ENCODE measurements at regions not wholly inside any gene's neighbourhood (a gene's known extent, or its start where the extent isn't known, plus 50 kb on each side); places are given as distances from the start of the nearest gene placed in this dataset.

DNA sequence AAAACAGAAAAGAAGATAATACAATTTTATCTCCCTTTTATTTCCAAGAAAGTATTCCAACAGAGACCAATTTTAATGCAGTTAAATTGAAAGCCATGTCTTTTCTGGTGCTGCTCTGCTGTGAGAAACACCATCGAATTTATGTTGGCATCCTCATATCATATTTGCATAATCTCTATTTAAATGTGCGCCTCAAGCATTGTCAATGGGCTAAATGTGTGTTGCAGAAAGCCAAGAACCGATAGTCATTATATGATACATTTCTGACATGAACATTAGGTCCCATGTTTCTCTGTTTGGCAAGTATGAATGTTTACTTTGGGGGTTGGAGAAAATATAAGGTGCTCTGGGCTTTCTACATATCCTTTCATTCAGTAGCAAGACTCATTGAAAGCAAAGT lies 1023.5 kb upstream of the CELF2 start:
- Mint-ChIP-seq H3K27me3 (no peaks in the 10 kb centered on the region), H3K27ac (no peak overlapping the region), H3K36me3 (ENCODE audit: low read depth) (no peaks in the 10 kb centered on the region), H3K9me3 (no peaks in the 10 kb centered on the region), H3K4me3 (no peak overlapping the region), H3K4me1 (ENCODE audit: low read depth) (no peaks in the 10 kb centered on the region)
- ChIA-PET CTCF (no interaction called here), POLR2A (no interaction called here)
- TF ChIP-seq, protein P1, sequence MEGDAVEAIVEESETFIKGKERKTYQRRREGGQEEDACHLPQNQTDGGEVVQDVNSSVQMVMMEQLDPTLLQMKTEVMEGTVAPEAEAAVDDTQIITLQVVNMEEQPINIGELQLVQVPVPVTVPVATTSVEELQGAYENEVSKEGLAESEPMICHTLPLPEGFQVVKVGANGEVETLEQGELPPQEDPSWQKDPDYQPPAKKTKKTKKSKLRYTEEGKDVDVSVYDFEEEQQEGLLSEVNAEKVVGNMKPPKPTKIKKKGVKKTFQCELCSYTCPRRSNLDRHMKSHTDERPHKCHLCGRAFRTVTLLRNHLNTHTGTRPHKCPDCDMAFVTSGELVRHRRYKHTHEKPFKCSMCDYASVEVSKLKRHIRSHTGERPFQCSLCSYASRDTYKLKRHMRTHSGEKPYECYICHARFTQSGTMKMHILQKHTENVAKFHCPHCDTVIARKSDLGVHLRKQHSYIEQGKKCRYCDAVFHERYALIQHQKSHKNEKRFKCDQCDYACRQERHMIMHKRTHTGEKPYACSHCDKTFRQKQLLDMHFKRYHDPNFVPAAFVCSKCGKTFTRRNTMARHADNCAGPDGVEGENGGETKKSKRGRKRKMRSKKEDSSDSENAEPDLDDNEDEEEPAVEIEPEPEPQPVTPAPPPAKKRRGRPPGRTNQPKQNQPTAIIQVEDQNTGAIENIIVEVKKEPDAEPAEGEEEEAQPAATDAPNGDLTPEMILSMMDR (IDR thresholded peaks at IDR 0.05), result no peak
- Histone ChIP-seq H3K4me1 (ENCODE audit: insufficient read depth, low read length) (no peaks in the 10 kb centered on the region), H3K27me3 (ENCODE audit: control insufficient read depth in 1 of 2, insufficient read depth in 2 of 2, low read length in 2 of 2) (no peaks in the 10 kb centered on the region), H3K36me3 (ENCODE audit: insufficient read depth, low read length) (no peaks in the 10 kb centered on the region), H3K4me3 (ENCODE audit: low read length) (no peak overlapping the region), H3K27ac (ENCODE audit: low read depth in 1 of 2, low read length in 2 of 2) (no peak overlapping the region), H3K9me3 (ENCODE audit: control insufficient read depth in 1 of 2, insufficient read depth in 1 of 2, low read length in 2 of 2) (no peaks in the 10 kb centered on the region)
- DNase-seq (no peak), ATAC-seq (ENCODE audit: poor library complexity) (no peak)
- intact Hi-C loops (cut with DNase I, micrococcal nuclease), result no loop called here

GRCh38 chr10:9999627-10000026 lies 1018.0 kb upstream of the CELF2 start:
- H3K9me3 ChIP-seq (ENCODE audit: control insufficient read depth in 1 of 2, insufficient read depth in 1 of 2, low read length in 2 of 2), result no peaks in the 10 kb centered on the region
- no peak overlapping the region for H3K27ac Mint-ChIP-seq
- ATAC-seq (ENCODE audit: poor library complexity) (no peak), DNase-seq (no peak)
- H3K27me3 Mint-ChIP-seq, result no peaks in the 10 kb centered on the region
- no peak overlapping the region for H3K27ac ChIP-seq (ENCODE audit: low read depth in 1 of 2, low read length in 2 of 2)
- H3K4me3 Mint-ChIP-seq, result no peak overlapping the region
- H3K36me3 Mint-ChIP-seq (ENCODE audit: low read depth), result no peaks in the 10 kb centered on the region
- H3K4me1 ChIP-seq (ENCODE audit: insufficient read depth, low read length), result no peaks in the 10 kb centered on the region
- ChIA-PET CTCF (no interaction called here), POLR2A (no interaction called here)
- intact Hi-C loops (cut with DNase I, micrococcal nuclease), result no loop called here
- no peaks in the 10 kb centered on the region for H3K36me3 ChIP-seq (ENCODE audit: insufficient read depth, low read length)
- no peaks in the 10 kb centered on the region for H3K27me3 ChIP-seq (ENCODE audit: control insufficient read depth in 1 of 2, insufficient read depth in 2 of 2, low read length in 2 of 2)
- no peak overlapping the region for H3K4me3 ChIP-seq (ENCODE audit: low read length)
- no peaks in the 10 kb centered on the region for H3K9me3 Mint-ChIP-seq
- H3K4me1 Mint-ChIP-seq (ENCODE audit: low read depth), result no peaks in the 10 kb centered on the region
- TF ChIP-seq, protein P1 (IDR thresholded peaks at IDR 0.05), result no peak

DNA sequence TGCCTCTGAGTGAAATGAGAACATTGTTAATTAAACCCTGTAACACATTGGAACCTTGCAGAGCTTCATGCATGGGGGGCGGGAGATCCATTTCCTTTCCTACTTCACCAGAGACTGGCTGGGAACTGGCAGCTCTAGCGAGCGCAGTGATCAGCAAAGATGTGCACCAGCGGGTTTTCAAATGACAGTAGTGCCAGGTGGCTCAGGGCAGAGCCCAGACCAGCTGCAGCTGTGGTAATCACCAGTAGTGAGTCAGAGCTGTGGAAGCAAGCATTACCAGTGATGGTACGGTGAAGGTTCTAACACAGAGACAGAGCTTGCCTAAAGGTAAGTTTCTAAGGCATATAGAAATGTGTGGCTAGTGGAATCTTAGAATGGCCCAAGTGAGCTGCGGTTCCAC lies 1009.7 kb upstream of the CELF2 start:
- H3K27me3 ChIP-seq (ENCODE audit: control insufficient read depth in 1 of 2, insufficient read depth in 2 of 2, low read length in 2 of 2), result no peaks in the 10 kb centered on the region
- no peaks in the 10 kb centered on the region for H3K36me3 Mint-ChIP-seq (ENCODE audit: low read depth)
- DNase-seq (no peak), ATAC-seq (ENCODE audit: poor library complexity) (no peak)
- H3K27me3 Mint-ChIP-seq, result no peaks in the 10 kb centered on the region
- H3K27ac ChIP-seq (ENCODE audit: low read depth in 1 of 2, low read length in 2 of 2), result no peak overlapping the region
- H3K9me3 ChIP-seq (ENCODE audit: control insufficient read depth in 1 of 2, insufficient read depth in 1 of 2, low read length in 2 of 2), result no peaks in the 10 kb centered on the region
- no peaks in the 10 kb centered on the region for H3K36me3 ChIP-seq (ENCODE audit: insufficient read depth, low read length)
- no peak overlapping the region for H3K27ac Mint-ChIP-seq
- no peak overlapping the region for H3K4me3 ChIP-seq (ENCODE audit: low read length)
- no peak overlapping the region for H3K4me3 Mint-ChIP-seq
- ChIA-PET CTCF (no interaction called here), POLR2A (no interaction called here)
- H3K4me1 ChIP-seq (ENCODE audit: insufficient read depth, low read length), result no peaks in the 10 kb centered on the region
- H3K9me3 Mint-ChIP-seq, result no peaks in the 10 kb centered on the region
- intact Hi-C loops (cut with DNase I, micrococcal nuclease), result no loop called here
- no peaks in the 10 kb centered on the region for H3K4me1 Mint-ChIP-seq (ENCODE audit: low read depth)
- TF ChIP-seq, protein P1 (IDR thresholded peaks at IDR 0.05), result no peak

Data from CD4-positive, alpha-beta T cell (primary cell).